Vagina (tissue), 2 donors: ENCODE measurements at regions not wholly inside any gene's neighbourhood (a gene's known extent, or its start where the extent isn't known, plus 50 kb on each side); places are given as distances from the start of the nearest gene placed in this dataset.

ENCODE experiments used
- CTCF ChIP-seq, 3 experiments: fragments of 450-650 bp in 2 of 3; fragments of 200-600 bp in 1 of 3; sonication (generic) in 1 of 3; IDR thresholded peaks; one replicate each; pipeline ENCODE4 v1.5.1; 2017 to 2019; ENCODE audit warnings: antibody characterized with exemption in 3 of 3, mild to moderate bottlenecking in 2 of 3, moderate library complexity in 2 of 3
- POLR2A ChIP-seq, 2 donors: fragments of 450-650 bp; IDR thresholded peaks; one replicate each; pipeline ENCODE4 v1.6.1; 2017; ENCODE audit warnings: antibody characterized with exemption in 2 of 2, mild to moderate bottlenecking in 2 of 2, moderate library complexity in 2 of 2
- POLR2AphosphoS5 ChIP-seq, 2 donors: sonication (generic); formaldehyde crosslinking; IDR thresholded peaks; one replicate each; pipeline ENCODE4 v1.9.0; 2017; ENCODE audit warnings: antibody characterized with exemption in 2 of 2, mild to moderate bottlenecking in 2 of 2, low read depth in 1 of 2; ENCODE audit not compliant: insufficient read depth in 1 of 2

GRCh38 chr7:68547181-68547580 is 1051.1 kb upstream of the AUTS2 start:
- TF ChIP-seq CTCF (IDR thresholded peaks at IDR 0.05) (no peak), POLR2A (IDR thresholded peaks at IDR 0.05) (no peak), POLR2AphosphoS5 (IDR thresholded peaks at IDR 0.05; ENCODE audit: insufficient read depth in 1 of 2, low read depth in 1 of 2) (no peak)
